ENCODE measurements at regions not wholly inside any gene's neighbourhood (a gene's known extent, or its start where the extent isn't known, plus 50 kb on each side); places are given as distances from the start of the nearest gene placed in this dataset.

DNA sequence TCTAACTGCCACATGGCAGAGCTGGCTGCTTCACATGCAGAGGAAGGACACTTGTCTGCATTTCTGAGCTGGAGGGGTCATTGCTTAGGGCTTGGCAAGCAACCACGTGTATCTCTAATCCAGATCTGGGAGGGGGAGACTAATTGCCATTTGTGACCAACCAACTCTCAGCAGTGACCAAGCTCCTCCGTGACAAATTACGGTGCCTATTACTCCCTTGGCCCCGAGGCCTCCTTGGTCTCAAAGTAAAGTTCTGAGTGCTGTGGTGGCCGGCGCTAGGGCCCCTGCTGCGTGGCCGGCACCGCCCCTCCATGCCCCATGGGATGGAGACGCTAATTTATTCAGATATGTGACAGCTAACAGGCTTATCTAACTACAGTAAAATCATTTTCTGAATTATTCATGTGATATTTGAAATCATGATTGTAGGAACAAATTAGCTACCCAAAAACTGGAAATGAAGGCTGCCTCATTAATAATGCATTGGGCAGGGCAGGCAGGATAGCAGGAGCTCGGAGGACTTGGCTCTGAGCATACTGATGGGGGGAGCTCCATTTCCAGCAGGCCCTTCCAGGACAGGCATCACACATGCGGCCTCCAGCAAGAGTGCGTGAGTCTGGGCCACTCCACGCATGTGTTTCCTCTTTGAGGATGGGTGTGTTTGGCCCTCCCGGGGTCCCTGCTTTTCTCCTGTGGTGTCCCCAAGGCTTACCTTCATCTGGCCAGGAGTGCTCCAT is 67.7 kb downstream of the C5orf15 start:
- TF ChIP-seq GATA2 (IDR thresholded peaks at IDR 0.05; ENCODE audit: low read depth, low read length) (peak; percentile 79), GATA3 (IDR thresholded peaks at IDR 0.05; ENCODE audit: low read depth, low read length) (no peak; the same call in 1 of the 2 replicates)
